RPMI8226 (cell line): ENCODE measurements at regions not wholly inside any gene's neighbourhood (a gene's known extent, or its start where the extent isn't known, plus 50 kb on each side); places are given as distances from the start of the nearest gene placed in this dataset.
"Not testable (repeated sequence)": the region's sequence is repeated elsewhere in the genome, so short reads cannot be mapped to it uniquely, and the experiment has no call there.

Experiments
- DNase-seq: peaks from one replicate; pipeline ENCODE4 v3.0.0-alpha.2; 2015

- no peak for DNase-seq
Observed at GRCh38 chr1:242811092-242811840, 286.8 kb upstream of the PLD5 start.

- DNase-seq, result no peak
Observed at GRCh38 chr1:242806324-242806723, 281.8 kb upstream of the PLD5 start.

- DNase-seq, result not testable (repeated sequence)
Observed at GRCh38 chr1:242805360-242805759, 280.9 kb upstream of the PLD5 start.

GRCh38 chr1:242802973-242803372 is 278.5 kb upstream of the PLD5 start:
- no peak for DNase-seq

GRCh38 chr1:242800521-242800920 is 276.0 kb upstream of the PLD5 start:
- DNase-seq, result peak; percentile 75

- no peak for DNase-seq
Observed at GRCh38 chr1:242797856-242798255, 273.4 kb upstream of the PLD5 start.

GRCh38 chr1:242788771-242789170 is 264.3 kb upstream of the PLD5 start:
- DNase-seq, result no peak

- no peak for DNase-seq
Observed at GRCh38 chr1:242787968-242788367, 263.5 kb upstream of the PLD5 start.

GRCh38 chr1:242784807-242785206 is 260.3 kb upstream of the PLD5 start:
- no peak for DNase-seq

GRCh38 chr1:242784084-242784483 is 259.6 kb upstream of the PLD5 start:
- peak; percentile 66 for DNase-seq

- no peak for DNase-seq
Observed at GRCh38 chr1:242774256-242774655, 249.8 kb upstream of the PLD5 start.

- DNase-seq, result no peak
Observed at GRCh38 chr1:242770366-242770765, 245.9 kb upstream of the PLD5 start.

- DNase-seq, result no peak
Observed at GRCh38 chr1:242764161-242764560, 239.7 kb upstream of the PLD5 start.

GRCh38 chr1:242761556-242761955 is 237.1 kb upstream of the PLD5 start:
- DNase-seq, result no peak

GRCh38 chr1:242754926-242755325 is 230.4 kb upstream of the PLD5 start:
- no peak for DNase-seq

- DNase-seq, result no peak
Observed at GRCh38 chr1:242754125-242754524, 229.6 kb upstream of the PLD5 start.

GRCh38 chr1:242747233-242747632 is 222.7 kb upstream of the PLD5 start:
- no peak for DNase-seq

GRCh38 chr1:242745079-242745478 is 220.6 kb upstream of the PLD5 start:
- peak; percentile 22 for DNase-seq

GRCh38 chr1:242743983-242744780 is 219.7 kb upstream of the PLD5 start:
- no peak for DNase-seq

- no peak for DNase-seq
Observed at GRCh38 chr1:242738702-242739645, 214.5 kb upstream of the PLD5 start.

- DNase-seq, result no peak
Observed at GRCh38 chr1:242736611-242737010, 212.1 kb upstream of the PLD5 start.

GRCh38 chr1:242735323-242735722 is 210.8 kb upstream of the PLD5 start:
- DNase-seq, result no peak

- DNase-seq, result no peak
Observed at GRCh38 chr1:242731446-242731845, 206.9 kb upstream of the PLD5 start.
